Left ventricle myocardium inferior (tissue), 1 donor: ENCODE measurements at regions not wholly inside any gene's neighbourhood (a gene's known extent, or its start where the extent isn't known, plus 50 kb on each side); places are given as distances from the start of the nearest gene placed in this dataset.

Source experiments
- DNase-seq: peaks from one replicate; pipeline ENCODE4 v3.0.0-alpha.2; 2020
- H3K27ac ChIP-seq: fragments of 200-600 bp; replicated peaks from 2 replicates; pipeline ENCODE4 v1.8.0; 2021
- H3K27me3 ChIP-seq: fragments of 200-600 bp; 2 replicates; pipeline ENCODE4 v1.8.0; 2021; ENCODE audit warnings: low read depth
- H3K36me3 ChIP-seq: fragments of 200-600 bp; 2 replicates; pipeline ENCODE4 v1.8.0; 2021
- H3K4me1 ChIP-seq: fragments of 200-600 bp; 2 replicates; pipeline ENCODE4 v1.8.0; 2021
- H3K4me3 ChIP-seq: fragments of 200-600 bp; 2 replicates; pipeline ENCODE4 v1.8.0; 2021; ENCODE audit warnings: mild to moderate bottlenecking, moderate library complexity
- H3K9me3 ChIP-seq: fragments of 200-600 bp; replicated peaks from 2 replicates; pipeline ENCODE4 v1.8.0; 2021
- CTCF ChIP-seq: fragments of 200-600 bp; IDR thresholded peaks from 2 replicates; pipeline ENCODE4 v1.8.0; 2021; ENCODE audit warnings: antibody characterized with exemption, mild to moderate bottlenecking, borderline replicate concordance
- intact Hi-C: fragments of 100-400 bp; cut with micrococcal nuclease; formaldehyde crosslinking; loops from one replicate; pipeline ENCODE4 v1.11.0; 2022
- donor health status: DM: no; HTN: yes; CAD: no; lungs with severe emphysema.

GRCh38 chr7:132685277-132685676 is 109.0 kb upstream of the PLXNA4 start:
- intact Hi-C loops = no loop called here
- Histone ChIP-seq H3K27me3 (peaks cover 21% of the 10 kb centered on the region), H3K9me3 (peaks cover 11% of the 10 kb centered on the region), H3K4me3 (no peak overlapping the region), H3K27ac (no peak overlapping the region), H3K36me3 (no peaks in the 10 kb centered on the region), H3K4me1 (no peaks in the 10 kb centered on the region)
- no peak for DNase-seq
- no peak for TF ChIP-seq CTCF

GRCh38 chr7:132683896-132684690 is 107.8 kb upstream of the PLXNA4 start:
- no peak overlapping the region for H3K4me3 ChIP-seq
- peaks cover 21% of the 10 kb centered on the region for H3K27me3 ChIP-seq
- TF ChIP-seq CTCF = no peak
- DNase-seq = no peak
- H3K27ac ChIP-seq = no peak overlapping the region
- H3K4me1 ChIP-seq = no peaks in the 10 kb centered on the region
- intact Hi-C loops = no loop called here
- H3K9me3 ChIP-seq = peaks cover 11% of the 10 kb centered on the region
- no peaks in the 10 kb centered on the region for H3K36me3 ChIP-seq

GRCh38 chr7:132681951-132682350 is 105.7 kb upstream of the PLXNA4 start:
- intact Hi-C loops = no loop called here
- H3K9me3 ChIP-seq = peaks cover 11% of the 10 kb centered on the region
- no peaks in the 10 kb centered on the region for H3K36me3 ChIP-seq

GRCh38 chr7:132680590-132680989 is 104.3 kb upstream of the PLXNA4 start:
- Histone ChIP-seq H3K27ac (no peak overlapping the region), H3K27me3 (peaks cover 16% of the 10 kb centered on the region), H3K4me1 (no peaks in the 10 kb centered on the region), H3K9me3 (peaks cover 2% of the 10 kb centered on the region), H3K4me3 (no peak overlapping the region), H3K36me3 (no peaks in the 10 kb centered on the region)
- DNase-seq = no peak
- no peak for TF ChIP-seq CTCF
- intact Hi-C loops = no loop called here

More at GRCh38 chr7:132681951-132682350, 105.7 kb upstream of the PLXNA4 start:
- DNase-seq = no peak
- TF ChIP-seq CTCF = no peak
- no peak overlapping the region for H3K4me3 ChIP-seq
- H3K27ac ChIP-seq = no peak overlapping the region
- no peaks in the 10 kb centered on the region for H3K4me1 ChIP-seq
- H3K27me3 ChIP-seq = peaks cover 19% of the 10 kb centered on the region

- no peak for DNase-seq
- H3K27me3 ChIP-seq = peaks cover 16% of the 10 kb centered on the region
- no peaks in the 10 kb centered on the region for H3K4me1 ChIP-seq
- H3K4me3 ChIP-seq = no peak overlapping the region
- H3K36me3 ChIP-seq = no peaks in the 10 kb centered on the region
- H3K27ac ChIP-seq = no peak overlapping the region
- intact Hi-C loops = no loop called here
- TF ChIP-seq CTCF = no peak
- no peaks in the 10 kb centered on the region for H3K9me3 ChIP-seq
Observed at GRCh38 chr7:132678656-132679055, 102.4 kb upstream of the PLXNA4 start.
